Caco-2 (cell line): ENCODE measurements at regions not wholly inside any gene's neighbourhood (a gene's known extent, or its start where the extent isn't known, plus 50 kb on each side); places are given as distances from the start of the nearest gene placed in this dataset.

Source experiments
- BruUV-seq: library from RNA; stranded (reverse); fragments of 400-500 nt; replicated peaks from 2 replicates; lab custom pipeline; 2021; lab: Mats Ljungman, UMichigan
- CTCF ChIA-PET: fragments of 300-600 bp; sonication (Branson Sonifier 250); formaldehyde crosslinking; loops from one replicate; lab custom pipeline; 2022; ENCODE audit warnings: antibody characterized with exemption; lab: Charles Lee
- POLR2A ChIA-PET: fragments of 300-600 bp; sonication (Branson Sonifier 250); formaldehyde crosslinking; loops from one replicate; lab custom pipeline; 2022; ENCODE audit warnings: antibody characterized with exemption; lab: Charles Lee
- DNase-seq, 2 experiments: peaks; one replicate each; pipeline versions ENCODE4 v3.0.0 to v3.0.0-alpha.2; 2020 to 2022
- H3K27me3 ChIP-seq: replicated peaks from 2 replicates; pipeline ENCODE4 v1.6.0; 2011; ENCODE audit warnings: low read length; ENCODE audit not compliant: control insufficient read depth, insufficient read depth
- H3K36me3 ChIP-seq: 2 replicates; pipeline ENCODE4 v1.5.1; 2011; ENCODE audit warnings: low read length; ENCODE audit not compliant: control insufficient read depth, insufficient read depth
- H3K4me1 ChIP-seq: fragments of 250-450 bp; sonication (Bioruptor Pico); 2 replicates; pipeline ENCODE4 v1.5.1; 2020; ENCODE audit warnings: mild to moderate bottlenecking
- H3K4me3 ChIP-seq: 2 replicates; pipeline ENCODE4 v1.5.1; 2011; ENCODE audit warnings: low read depth, mild to moderate bottlenecking, control low read depth, low read length
- H3K9me3 ChIP-seq: fragments of 250-450 bp; sonication (Bioruptor Pico); 2 replicates; pipeline ENCODE4 v1.5.1; 2020; ENCODE audit warnings: mild to moderate bottlenecking, moderate library complexity
- H3K27ac Mint-ChIP-seq: one replicate; pipeline ENCODE4 v1.8.0; 2022; ENCODE audit warnings: mixed read lengths; ENCODE audit not compliant: unreplicated experiment
- H3K27me3 Mint-ChIP-seq: one replicate; pipeline ENCODE4 v1.8.0; 2022; ENCODE audit warnings: mixed read lengths; ENCODE audit not compliant: insufficient read depth, unreplicated experiment
- H3K36me3 Mint-ChIP-seq: one replicate; pipeline ENCODE4 v1.8.0; 2022; ENCODE audit warnings: mild to moderate bottlenecking, mixed read lengths; ENCODE audit not compliant: insufficient read depth, unreplicated experiment
- H3K4me1 Mint-ChIP-seq: one replicate; pipeline ENCODE4 v1.8.0; 2022; ENCODE audit warnings: low read depth, mixed read lengths; ENCODE audit not compliant: unreplicated experiment
- H3K4me3 Mint-ChIP-seq: one replicate; pipeline ENCODE4 v1.8.0; 2022; ENCODE audit warnings: mild to moderate bottlenecking, moderate library complexity, mixed read lengths; ENCODE audit not compliant: unreplicated experiment
- H3K9me3 Mint-ChIP-seq: one replicate; pipeline ENCODE4 v1.8.0; 2022; ENCODE audit warnings: mixed read lengths; ENCODE audit not compliant: unreplicated experiment
- CTCF ChIP-seq, 2 experiments: fragments of 200-600 bp in 1 of 2; IDR thresholded peaks; 1 replicate in 1 of 2; 2 replicates in 1 of 2; pipeline versions ENCODE4 v1.5.1 to v1.8.0; 2011 to 2022; ENCODE audit warnings: antibody characterized with exemption in 1 of 2, control low read depth in 1 of 2, inconsistent platforms in 1 of 2, low read depth in 1 of 2, low read length in 1 of 2, mild to moderate bottlenecking in 1 of 2, moderate library complexity in 1 of 2; ENCODE audit not compliant: insufficient read depth in 1 of 2, severe bottlenecking in 1 of 2, unreplicated experiment in 1 of 2
- intact Hi-C: fragments of 100-400 bp; cut with micrococcal nuclease; formaldehyde crosslinking; loops from one replicate; pipeline ENCODE4 v1.10.0; 2022; ENCODE audit not compliant: unreplicated experiment

- H3K27ac Mint-ChIP-seq: no peak overlapping the region
- peaks cover 16% of the 10 kb centered on the region for H3K27me3 Mint-ChIP-seq
- peaks cover 9% of the 10 kb centered on the region for H3K9me3 Mint-ChIP-seq
- H3K36me3 ChIP-seq: no peaks in the 10 kb centered on the region
- CTCF ChIA-PET: no interaction called here
- POLR2A ChIA-PET: no interaction called here
- no peak for TF ChIP-seq CTCF (IDR thresholded peaks at IDR 0.05; ENCODE audit: insufficient read depth in 1 of 2, low read depth in 1 of 2, low read length in 1 of 2, severe bottlenecking in 1 of 2, unreplicated experiment in 1 of 2)
- H3K4me3 Mint-ChIP-seq: no peak overlapping the region
- no TSS peak for BruUV-seq
- no peaks in the 10 kb centered on the region for H3K9me3 ChIP-seq
- H3K36me3 Mint-ChIP-seq: no peaks in the 10 kb centered on the region
- no peaks in the 10 kb centered on the region for H3K27me3 ChIP-seq
- intact Hi-C loops: no loop called here
- no peak for DNase-seq
- no peaks in the 10 kb centered on the region for H3K4me1 ChIP-seq
- no peak overlapping the region for H3K4me3 ChIP-seq
- H3K4me1 Mint-ChIP-seq: no peaks in the 10 kb centered on the region
Observed at GRCh38 chr5:6188344-6188743, 190.0 kb downstream of the MED10 start.

GRCh38 chr5:6187501-6187900 lies 190.8 kb downstream of the MED10 start:
- no peak for TF ChIP-seq CTCF (IDR thresholded peaks at IDR 0.05; ENCODE audit: insufficient read depth in 1 of 2, low read depth in 1 of 2, low read length in 1 of 2, severe bottlenecking in 1 of 2, unreplicated experiment in 1 of 2)
- no peaks in the 10 kb centered on the region for H3K36me3 Mint-ChIP-seq
- Histone ChIP-seq H3K36me3 (no peaks in the 10 kb centered on the region), H3K9me3 (no peaks in the 10 kb centered on the region), H3K4me3 (no peak overlapping the region), H3K4me1 (no peaks in the 10 kb centered on the region), H3K27me3 (no peaks in the 10 kb centered on the region)
- DNase-seq: no peak
- POLR2A ChIA-PET: no interaction called here
- H3K27ac Mint-ChIP-seq: no peak overlapping the region
- intact Hi-C loops: no loop called here
- no TSS peak for BruUV-seq
- CTCF ChIA-PET: no interaction called here
- H3K4me1 Mint-ChIP-seq: no peaks in the 10 kb centered on the region
- peaks cover 9% of the 10 kb centered on the region for H3K9me3 Mint-ChIP-seq
- peaks cover 13% of the 10 kb centered on the region for H3K27me3 Mint-ChIP-seq
- no peak overlapping the region for H3K4me3 Mint-ChIP-seq

- H3K27me3 Mint-ChIP-seq: peaks cover 20% of the 10 kb centered on the region
- H3K4me3 ChIP-seq: no peak overlapping the region
- no peaks in the 10 kb centered on the region for H3K36me3 ChIP-seq
- peaks cover 1% of the 10 kb centered on the region; the same call in 1 of the 2 replicates for H3K27me3 ChIP-seq
- peaks cover 9% of the 10 kb centered on the region for H3K9me3 Mint-ChIP-seq
- DNase-seq: no peak
- H3K4me1 ChIP-seq: no peaks in the 10 kb centered on the region
- no TSS peak for BruUV-seq
- no peaks in the 10 kb centered on the region for H3K4me1 Mint-ChIP-seq
- POLR2A ChIA-PET: no interaction called here
- no peaks in the 10 kb centered on the region for H3K9me3 ChIP-seq
- intact Hi-C loops: no loop called here
- no peak for TF ChIP-seq CTCF (IDR thresholded peaks at IDR 0.05; ENCODE audit: insufficient read depth in 1 of 2, low read depth in 1 of 2, low read length in 1 of 2, severe bottlenecking in 1 of 2, unreplicated experiment in 1 of 2)
- H3K27ac Mint-ChIP-seq: no peak overlapping the region
- no peaks in the 10 kb centered on the region for H3K36me3 Mint-ChIP-seq
- no peak overlapping the region for H3K4me3 Mint-ChIP-seq
- CTCF ChIA-PET: no interaction called here
Observed at GRCh38 chr5:6185574-6185973, 192.8 kb downstream of the MED10 start.
